Aorta (tissue), 5 donors: ENCODE measurements at regions not wholly inside any gene's neighbourhood (a gene's known extent, or its start where the extent isn't known, plus 50 kb on each side); places are given as distances from the start of the nearest gene placed in this dataset.
A peak's percentile ranks its signal among the peaks of the same experiment; 100 is the strongest.

Experiments
- ATAC-seq: fragments of 200-7000 bp; cut with Tn5 transposase; one replicate; pipeline ENCODE4 v1.9.1; 2022; ENCODE audit warnings: moderate library complexity; ENCODE audit not compliant: low FRiP score
- DNase-seq, 2 donors: peaks; one replicate each; pipeline ENCODE4 v3.0.0-alpha.2; 2020
- H3K27ac ChIP-seq, 2 donors: one replicate each; pipeline ENCODE4 v1.5.1; 2013; ENCODE audit warnings: low read length in 2 of 2, mild to moderate bottlenecking in 2 of 2, moderate library complexity in 2 of 2, control low read depth in 1 of 2, inconsistent platforms in 1 of 2, low read depth in 1 of 2
- H3K27me3 ChIP-seq, 2 donors: one replicate each; pipeline ENCODE4 v1.6.1; 2013; ENCODE audit warnings: control low read depth in 1 of 2, low read length in 1 of 2, mild to moderate bottlenecking in 1 of 2, moderate library complexity in 1 of 2; ENCODE audit not compliant: insufficient read depth in 2 of 2, control insufficient read depth in 1 of 2
- H3K36me3 ChIP-seq, 2 donors: one replicate each; pipeline ENCODE4 v1.6.1; 2013; ENCODE audit warnings: control low read depth in 1 of 2, low read length in 1 of 2, mild to moderate bottlenecking in 1 of 2; ENCODE audit not compliant: insufficient read depth in 2 of 2, control insufficient read depth in 1 of 2
- H3K4me1 ChIP-seq, 2 donors: one replicate each; pipeline ENCODE4 v1.6.1; 2013; ENCODE audit warnings: low read length in 2 of 2, control low read depth in 1 of 2, mild to moderate bottlenecking in 1 of 2, moderate library complexity in 1 of 2; ENCODE audit not compliant: insufficient read depth in 2 of 2, control insufficient read depth in 1 of 2
- H3K4me3 ChIP-seq, 2 donors: one replicate each; pipeline ENCODE4 v1.5.1; 2013; ENCODE audit warnings: low read length in 2 of 2, control low read depth in 1 of 2, mild to moderate bottlenecking in 1 of 2
- H3K9me3 ChIP-seq: one replicate; pipeline ENCODE4 v1.6.1; 2013; ENCODE audit warnings: mild to moderate bottlenecking, low read length; ENCODE audit not compliant: control insufficient read depth
- WGBS, 2 donors: extraction: QIAGEN DNeasy Blood & Tissue Kit; methylation state at CpG; one replicate each; pipeline ENCODE4 v1.1.7; 2013; 5-methylcytosine and 5-hydroxymethylcytosine counted together
- intact Hi-C, 2 donors: fragments of 100-400 bp; cut with DNase I; formaldehyde crosslinking; loops; one replicate each; pipeline versions ENCODE4 v1.14.2 to v1.15.0; 2022
- donor health status: healthy with polysubstance abuse.
- donor health status: Bipolar disorder and iron deficiency.
- donor health status: DM: no; HTN: no; CAD: no.
- donor health status: DM: no; HTN: no; CAD: no.
- donor health status: DM: yes; HTN: yes; CAD: no.

DNA sequence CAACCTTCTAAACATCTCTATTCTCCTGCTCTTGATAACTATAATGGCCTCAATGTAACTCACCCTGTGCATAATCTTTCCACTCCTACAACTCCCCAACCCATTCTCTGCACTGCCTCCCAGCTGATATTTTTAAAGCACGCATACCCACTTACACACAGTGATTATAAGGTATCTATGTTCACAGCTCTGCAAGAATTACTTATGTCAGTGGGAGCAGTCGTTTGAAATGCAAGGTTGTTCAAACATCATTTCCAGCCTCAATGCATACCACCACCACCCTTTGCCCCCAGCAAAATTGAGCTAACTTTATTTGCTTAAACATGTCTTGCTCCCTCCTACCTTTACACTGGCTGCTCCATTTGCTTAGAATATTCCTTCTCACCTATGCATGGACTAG is 506.0 kb downstream of the RFPL4B start:
- intact Hi-C loops: no loop called here
- Histone ChIP-seq H3K27me3 (no peaks in the 10 kb centered on the region), H3K4me3 (no peak overlapping the region), H3K36me3 (no peaks in the 10 kb centered on the region), H3K9me3 (no peaks in the 10 kb centered on the region), H3K4me1 (no peaks in the 10 kb centered on the region), H3K27ac (no peak overlapping the region)
- WGBS, 2 donors: 81 to 84% methylated on average over 2 of the region's 2 CpGs
- ATAC-seq (no peak), DNase-seq (no peak)

DNA sequence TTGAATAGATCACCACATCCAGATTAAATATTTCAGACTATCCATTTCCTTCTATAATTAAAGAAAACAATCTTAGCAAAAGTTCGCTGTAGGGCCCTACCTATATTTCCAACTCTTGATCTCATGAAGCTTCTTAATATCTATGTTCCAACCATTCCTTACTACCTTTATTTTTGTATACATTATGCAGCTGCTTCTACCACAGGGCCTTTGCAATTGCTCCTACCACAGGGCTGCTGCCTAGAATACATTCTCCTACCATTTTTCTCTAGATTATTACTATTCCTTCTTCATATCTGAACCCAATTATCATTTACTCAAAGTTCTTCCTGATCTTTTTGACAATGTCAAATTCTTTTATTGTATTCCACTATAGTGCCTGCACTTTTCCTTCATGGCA is 516.6 kb downstream of the RFPL4B start:
- 41 to 97% methylated on average over 1 of the region's 1 CpG for WGBS, 2 donors
- ATAC-seq: no peak
- no peak overlapping the region for H3K4me3 ChIP-seq
- no peak for DNase-seq
- no peaks in the 10 kb centered on the region for H3K27me3 ChIP-seq
- no peaks in the 10 kb centered on the region for H3K9me3 ChIP-seq
- intact Hi-C loops: no loop called here
- H3K27ac ChIP-seq: no peak overlapping the region
- H3K4me1 ChIP-seq: no peaks in the 10 kb centered on the region
- no peaks in the 10 kb centered on the region for H3K36me3 ChIP-seq

DNA sequence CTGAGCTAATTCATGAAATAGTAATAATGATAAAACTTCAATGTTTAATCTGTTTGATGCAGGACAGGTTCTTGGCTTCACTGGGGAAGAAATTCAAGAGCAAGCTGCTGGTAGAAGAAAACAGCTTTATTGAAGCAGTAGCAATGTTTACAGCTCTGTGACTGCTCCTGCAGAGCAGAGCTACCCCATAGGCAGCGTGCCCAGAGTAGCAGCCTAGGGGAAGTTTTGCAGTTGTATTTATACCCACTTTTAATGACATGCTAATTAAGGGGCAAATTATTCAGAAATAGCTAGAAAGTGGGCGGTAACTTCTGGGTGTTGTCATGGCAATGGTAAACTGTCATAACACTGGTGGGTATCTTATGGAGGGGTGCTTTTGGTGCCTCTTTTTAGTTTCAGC is 518.0 kb downstream of the RFPL4B start:
- H3K27me3 ChIP-seq: no peaks in the 10 kb centered on the region
- intact Hi-C loops: no loop called here

GRCh38 chr6:112874881-112875280 is 527.8 kb downstream of the RFPL4B start:
- intact Hi-C loops: no loop called here
- DNase-seq (no peak), ATAC-seq (no peak)
- Histone ChIP-seq H3K9me3 (no peaks in the 10 kb centered on the region), H3K4me1 (peaks cover 0 to 3% of the 10 kb centered on the region in 2 donors), H3K36me3 (no peaks in the 10 kb centered on the region), H3K27ac (no peak overlapping the region), H3K27me3 (no peaks in the 10 kb centered on the region), H3K4me3 (no peak overlapping the region)
- WGBS, 2 donors: 99 to 100% methylated on average over 1 of the region's 1 CpG

More for the DNA sequence above, 518.0 kb downstream of the RFPL4B start:
- H3K4me3 ChIP-seq: no peak overlapping the region
- no peaks in the 10 kb centered on the region for H3K4me1 ChIP-seq
- no peak for DNase-seq
- WGBS, 2 donors: 94% methylated on average over 2 of the region's 2 CpGs
- no peaks in the 10 kb centered on the region for H3K9me3 ChIP-seq
- ATAC-seq: no peak
- no peak overlapping the region for H3K27ac ChIP-seq
- H3K36me3 ChIP-seq: no peaks in the 10 kb centered on the region

DNA sequence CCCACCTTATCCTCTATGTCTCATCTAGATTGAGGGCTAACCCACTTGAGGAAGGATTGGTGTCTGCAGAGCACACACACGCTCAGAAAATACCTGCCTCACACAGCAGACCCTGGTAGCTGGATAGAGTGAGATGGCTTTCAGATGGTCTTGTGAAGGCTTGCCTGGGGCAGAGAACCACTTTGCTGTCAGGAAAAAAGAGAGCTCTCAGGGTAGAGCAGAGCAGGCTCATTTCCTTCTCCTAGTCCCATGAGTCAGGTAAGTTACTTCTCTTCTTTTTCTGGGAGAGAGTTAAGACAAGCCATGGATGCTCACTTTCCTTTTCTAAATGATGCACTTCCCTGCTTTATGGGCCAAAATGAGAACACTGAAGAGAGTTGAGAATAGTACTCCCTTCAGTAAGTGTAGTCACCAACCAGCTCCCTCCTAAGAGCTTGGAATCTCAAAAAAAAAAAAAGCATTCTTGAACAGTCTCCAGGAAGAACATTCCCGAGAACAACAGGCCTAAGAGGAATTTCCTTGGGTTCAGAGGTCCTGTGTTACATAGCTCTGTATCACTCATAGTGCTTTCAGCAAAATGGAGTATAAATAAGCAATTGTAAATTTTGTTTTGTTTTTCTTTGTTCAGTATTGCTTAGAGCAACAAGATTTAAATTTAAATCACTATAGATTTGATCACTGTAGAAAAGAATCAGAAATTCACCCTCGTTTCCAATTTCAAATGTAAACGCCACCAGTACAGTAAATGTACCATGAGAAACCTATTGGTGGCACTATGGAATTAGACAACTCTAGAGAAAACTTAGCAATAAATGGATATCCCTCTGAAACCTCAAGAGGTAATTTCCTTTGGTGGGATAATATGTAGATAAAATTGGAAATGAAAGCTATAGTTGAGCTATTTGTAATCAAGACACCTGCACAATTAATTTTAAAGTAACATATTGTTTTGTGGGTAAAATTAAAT is 530.3 kb downstream of the RFPL4B start:
- H3K9me3 ChIP-seq: no peaks in the 10 kb centered on the region
- no peaks in the 10 kb centered on the region for H3K27me3 ChIP-seq
- WGBS, 2 donors: 58% methylated on average over 4 of the region's 4 CpGs
- intact Hi-C loops: no loop called here
- DNase-seq (no peak), ATAC-seq (peak; percentile 75)
- H3K27ac ChIP-seq: no peak overlapping the region
- H3K4me3 ChIP-seq: no peak overlapping the region
- peaks cover 0 to 3% of the 10 kb centered on the region in 2 donors for H3K4me1 ChIP-seq
- H3K36me3 ChIP-seq: no peaks in the 10 kb centered on the region

DNA sequence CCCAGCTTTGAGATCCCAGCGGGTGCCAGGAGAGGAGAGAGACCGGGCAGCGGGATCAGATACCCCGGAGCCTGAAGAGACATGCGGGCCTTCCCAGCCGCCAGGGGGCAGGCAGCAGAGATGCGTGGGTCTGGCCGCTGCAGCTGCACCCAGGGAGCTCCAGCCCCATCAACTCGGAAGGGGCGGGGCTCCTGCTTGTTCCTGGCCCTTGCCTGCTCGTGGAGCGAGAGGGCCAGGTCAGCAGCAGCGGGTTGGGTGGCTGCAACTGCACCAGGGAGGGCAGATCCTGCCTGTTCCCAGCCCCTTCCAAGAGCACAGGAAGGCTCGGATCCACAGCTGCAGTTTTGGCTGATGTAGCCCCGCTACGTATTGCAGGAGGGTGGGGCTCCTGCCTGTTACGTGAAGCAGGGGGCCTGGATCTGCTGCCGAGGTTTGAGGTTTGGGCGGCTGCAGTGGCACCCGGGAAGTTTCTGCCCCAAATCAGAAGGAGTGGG is 532.8 kb downstream of the RFPL4B start:
- H3K36me3 ChIP-seq: no peaks in the 10 kb centered on the region
- peak; percentile 37 to 57 for DNase-seq
- intact Hi-C loops: no loop called here
- ATAC-seq: peak; percentile 24
- H3K9me3 ChIP-seq: no peaks in the 10 kb centered on the region
- H3K27me3 ChIP-seq: no peaks in the 10 kb centered on the region
- no peak overlapping the region for H3K4me3 ChIP-seq
- H3K27ac ChIP-seq: no peak overlapping the region
- 92 to 96% methylated on average over 20 of the region's 20 CpGs for WGBS, 2 donors
- peaks cover 0 to 3% of the 10 kb centered on the region in 2 donors for H3K4me1 ChIP-seq

GRCh38 chr6:112881027-112881426 is 533.9 kb downstream of the RFPL4B start:
- intact Hi-C loops: no loop called here
- 87 to 94% methylated on average over 3 of the region's 3 CpGs for WGBS, 2 donors
- Histone ChIP-seq H3K36me3 (no peaks in the 10 kb centered on the region), H3K4me1 (peaks cover 0 to 3% of the 10 kb centered on the region in 2 donors), H3K27me3 (no peaks in the 10 kb centered on the region), H3K4me3 (no peak overlapping the region), H3K9me3 (no peaks in the 10 kb centered on the region), H3K27ac (no peak overlapping the region)
- no peak for ATAC-seq
- no peak for DNase-seq

GRCh38 chr6:112881828-112882780 is 535.0 kb downstream of the RFPL4B start:
- WGBS, 2 donors: 92 to 93% methylated on average over 2 of the region's 2 CpGs
- H3K4me3 ChIP-seq: no peak overlapping the region
- intact Hi-C loops: no loop called here
- no peaks in the 10 kb centered on the region for H3K36me3 ChIP-seq
- no peak overlapping the region for H3K27ac ChIP-seq
- DNase-seq (no peak), ATAC-seq (no peak)
- no peaks in the 10 kb centered on the region for H3K9me3 ChIP-seq
- H3K27me3 ChIP-seq: no peaks in the 10 kb centered on the region
- H3K4me1 ChIP-seq: peaks cover 0 to under 1% of the 10 kb centered on the region in 2 donors
